Breast epithelium (tissue), 3 donors: ENCODE measurements at regions not wholly inside any gene's neighbourhood (a gene's known extent, or its start where the extent isn't known, plus 50 kb on each side); places are given as distances from the start of the nearest gene placed in this dataset.

Experiments used
- POLR2A ChIP-seq: fragments of 450-650 bp; IDR thresholded peaks from one replicate; pipeline ENCODE4 v1.6.1; 2016; ENCODE audit warnings: antibody characterized with exemption, mild to moderate bottlenecking, moderate library complexity
- TF ChIP-seq, protein P1 (sequence below), 3 donors: fragments of 450-650 bp; IDR thresholded peaks; one replicate each; pipeline ENCODE4 v1.5.1; 2016 to 2017; ENCODE audit warnings: antibody characterized with exemption in 3 of 3, mild to moderate bottlenecking in 3 of 3, moderate library complexity in 3 of 3

DNA sequence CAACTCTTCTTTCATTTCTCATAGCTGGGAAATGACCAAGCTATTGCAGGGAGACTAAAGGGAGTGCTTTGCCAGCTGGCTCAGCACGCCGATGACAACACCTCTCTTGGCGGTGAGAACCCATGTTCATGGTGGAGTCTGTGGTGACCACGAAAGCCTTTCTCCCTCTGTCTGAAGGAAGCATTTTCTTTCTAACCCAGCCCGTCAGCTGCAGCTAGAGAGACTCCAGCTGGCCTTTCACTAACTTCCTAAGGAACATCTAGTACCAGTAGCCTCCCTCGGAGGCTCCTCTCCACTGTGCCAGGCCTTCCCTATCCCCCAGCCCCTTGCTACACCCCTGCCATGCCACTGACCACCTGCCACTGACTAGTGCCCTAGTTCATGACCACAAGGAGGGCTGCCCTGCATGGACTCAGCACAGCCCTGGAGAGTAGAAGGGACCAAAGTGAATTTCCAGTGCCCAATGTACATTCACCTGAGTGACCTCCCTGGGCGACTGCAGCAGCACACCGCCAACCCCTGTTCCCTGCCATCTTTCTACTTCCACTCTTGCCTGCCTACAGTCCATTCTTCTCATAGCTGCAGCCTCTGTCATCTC is 81.3 kb downstream of the CBLN1 start:
- TF ChIP-seq, protein P1, sequence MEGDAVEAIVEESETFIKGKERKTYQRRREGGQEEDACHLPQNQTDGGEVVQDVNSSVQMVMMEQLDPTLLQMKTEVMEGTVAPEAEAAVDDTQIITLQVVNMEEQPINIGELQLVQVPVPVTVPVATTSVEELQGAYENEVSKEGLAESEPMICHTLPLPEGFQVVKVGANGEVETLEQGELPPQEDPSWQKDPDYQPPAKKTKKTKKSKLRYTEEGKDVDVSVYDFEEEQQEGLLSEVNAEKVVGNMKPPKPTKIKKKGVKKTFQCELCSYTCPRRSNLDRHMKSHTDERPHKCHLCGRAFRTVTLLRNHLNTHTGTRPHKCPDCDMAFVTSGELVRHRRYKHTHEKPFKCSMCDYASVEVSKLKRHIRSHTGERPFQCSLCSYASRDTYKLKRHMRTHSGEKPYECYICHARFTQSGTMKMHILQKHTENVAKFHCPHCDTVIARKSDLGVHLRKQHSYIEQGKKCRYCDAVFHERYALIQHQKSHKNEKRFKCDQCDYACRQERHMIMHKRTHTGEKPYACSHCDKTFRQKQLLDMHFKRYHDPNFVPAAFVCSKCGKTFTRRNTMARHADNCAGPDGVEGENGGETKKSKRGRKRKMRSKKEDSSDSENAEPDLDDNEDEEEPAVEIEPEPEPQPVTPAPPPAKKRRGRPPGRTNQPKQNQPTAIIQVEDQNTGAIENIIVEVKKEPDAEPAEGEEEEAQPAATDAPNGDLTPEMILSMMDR (IDR thresholded peaks at IDR 0.05) = no peak
- no peak for TF ChIP-seq POLR2A
